ENCODE measurements at regions not wholly inside any gene's neighbourhood (a gene's known extent, or its start where the extent isn't known, plus 50 kb on each side); places are given as distances from the start of the nearest gene placed in this dataset.

- TF ChIP-seq CTCF (IDR thresholded peaks at IDR 0.05; ENCODE audit: control extremely low read depth in 1 of 3, insufficient read depth in 1 of 3, low read depth in 1 of 3, low read length in 3 of 3) (no peak), POLR2A (IDR thresholded peaks at IDR 0.05; ENCODE audit: control extremely low read depth in 1 of 2, low read depth in 2 of 2, low read length in 2 of 2) (no peak), RXRA (IDR thresholded peaks at IDR 0.05; ENCODE audit: insufficient read depth, low read depth, low read length) (no peak), GABPA (IDR thresholded peaks at IDR 0.05; ENCODE audit: borderline replicate concordance, insufficient read depth, low read length) (no peak), CHD1 (IDR thresholded peaks at IDR 0.05; ENCODE audit: low read depth, low read length) (no peak), BRCA1 (IDR thresholded peaks at IDR 0.05; ENCODE audit: low read depth, low read length) (no peak), FOSL1 (IDR thresholded peaks at IDR 0.05; ENCODE audit: insufficient read depth, low read depth, low read length) (no peak), NRF1 (IDR thresholded peaks at IDR 0.05; ENCODE audit: low read depth, low read length) (no peak), TAF1 (IDR thresholded peaks at IDR 0.05; ENCODE audit: low read depth, low read length) (no peak)
- TF ChIP-seq, protein P1, sequence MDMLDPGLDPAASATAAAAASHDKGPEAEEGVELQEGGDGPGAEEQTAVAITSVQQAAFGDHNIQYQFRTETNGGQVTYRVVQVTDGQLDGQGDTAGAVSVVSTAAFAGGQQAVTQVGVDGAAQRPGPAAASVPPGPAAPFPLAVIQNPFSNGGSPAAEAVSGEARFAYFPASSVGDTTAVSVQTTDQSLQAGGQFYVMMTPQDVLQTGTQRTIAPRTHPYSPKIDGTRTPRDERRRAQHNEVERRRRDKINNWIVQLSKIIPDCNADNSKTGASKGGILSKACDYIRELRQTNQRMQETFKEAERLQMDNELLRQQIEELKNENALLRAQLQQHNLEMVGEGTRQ (IDR thresholded peaks at IDR 0.05; ENCODE audit: low read length): no peak
Observed at GRCh38 chr2:203585516-203585915, 50.4 kb upstream of the RAPH1 start.
